GM12878 (cell line): ENCODE measurements at regions not wholly inside any gene's neighbourhood (a gene's known extent, or its start where the extent isn't known, plus 50 kb on each side); places are given as distances from the start of the nearest gene placed in this dataset.

Experiments
- KAT2A ChIP-seq: conservative IDR thresholded peaks from 2 replicates; pipeline ENCODE4 v1.6.1; 2011; ENCODE audit warnings: low read depth, low read length; ENCODE audit not compliant: control insufficient read depth
- NFYB ChIP-seq: IDR thresholded peaks from 2 replicates; pipeline ENCODE4 v1.6.1; 2011; ENCODE audit warnings: low read depth, mild to moderate bottlenecking, low read length, improper control_type of control experiment, moderate library complexity; ENCODE audit not compliant: insufficient read depth
- REST ChIP-seq: IDR thresholded peaks from 2 replicates; pipeline ENCODE4 v1.6.1; 2012; ENCODE audit warnings: mild to moderate bottlenecking, low read depth, low read length
- SP1 ChIP-seq: IDR thresholded peaks from one replicate; pipeline ENCODE4 v1.6.1; 2011; ENCODE audit warnings: low read depth, low read length
- SREBF1 ChIP-seq: IDR thresholded peaks from 2 replicates; pipeline ENCODE4 v1.6.1; 2012; ENCODE audit warnings: mild to moderate bottlenecking, low read length
- TF ChIP-seq, protein P1 (sequence below), 3 experiments: IDR thresholded peaks in 2 of 3; conservative IDR thresholded peaks in 1 of 3; 2 replicates each; pipeline ENCODE4 v1.5.1; 2011; ENCODE audit warnings: low read depth in 3 of 3, low read length in 3 of 3, mild to moderate bottlenecking in 3 of 3, control low read depth in 2 of 3, moderate library complexity in 2 of 3, inconsistent platforms in 1 of 3, mixed read lengths in 1 of 3; ENCODE audit not compliant: control insufficient read depth in 2 of 3, insufficient read depth in 1 of 3; ENCODE audit errors: extremely low read depth in 1 of 3

DNA sequence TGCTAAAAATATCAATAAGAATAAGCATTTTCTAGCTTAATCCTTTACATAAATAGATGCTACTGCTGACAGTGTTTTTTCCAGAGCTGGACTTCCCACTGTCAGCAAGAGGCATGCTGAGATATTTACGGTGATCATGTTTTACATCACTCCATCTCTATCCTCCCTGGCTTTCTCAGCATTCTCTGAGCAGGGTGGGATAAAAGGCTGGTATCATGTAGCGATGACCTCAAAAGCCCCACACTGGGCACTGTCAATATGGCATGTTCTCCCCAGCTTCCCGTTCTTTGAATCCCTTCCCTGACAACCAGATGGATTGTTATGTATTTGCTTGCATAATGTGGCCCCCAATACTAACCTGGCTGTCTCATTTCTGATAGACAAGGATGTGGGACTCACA is 83.2 kb upstream of the EPHA4 start:
- TF ChIP-seq REST (no peak), KAT2A (no peak), SP1 (no peak), NFYB (no peak), SREBF1 (no peak)
- TF ChIP-seq, protein P1, sequence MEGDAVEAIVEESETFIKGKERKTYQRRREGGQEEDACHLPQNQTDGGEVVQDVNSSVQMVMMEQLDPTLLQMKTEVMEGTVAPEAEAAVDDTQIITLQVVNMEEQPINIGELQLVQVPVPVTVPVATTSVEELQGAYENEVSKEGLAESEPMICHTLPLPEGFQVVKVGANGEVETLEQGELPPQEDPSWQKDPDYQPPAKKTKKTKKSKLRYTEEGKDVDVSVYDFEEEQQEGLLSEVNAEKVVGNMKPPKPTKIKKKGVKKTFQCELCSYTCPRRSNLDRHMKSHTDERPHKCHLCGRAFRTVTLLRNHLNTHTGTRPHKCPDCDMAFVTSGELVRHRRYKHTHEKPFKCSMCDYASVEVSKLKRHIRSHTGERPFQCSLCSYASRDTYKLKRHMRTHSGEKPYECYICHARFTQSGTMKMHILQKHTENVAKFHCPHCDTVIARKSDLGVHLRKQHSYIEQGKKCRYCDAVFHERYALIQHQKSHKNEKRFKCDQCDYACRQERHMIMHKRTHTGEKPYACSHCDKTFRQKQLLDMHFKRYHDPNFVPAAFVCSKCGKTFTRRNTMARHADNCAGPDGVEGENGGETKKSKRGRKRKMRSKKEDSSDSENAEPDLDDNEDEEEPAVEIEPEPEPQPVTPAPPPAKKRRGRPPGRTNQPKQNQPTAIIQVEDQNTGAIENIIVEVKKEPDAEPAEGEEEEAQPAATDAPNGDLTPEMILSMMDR (IDR thresholded peaks at IDR 0.05 in 2 of 3, conservative IDR thresholded peaks at IDR 0.05 in 1 of 3; ENCODE audit: control insufficient read depth in 2 of 3, extremely low read depth in 1 of 3, insufficient read depth in 1 of 3, low read depth in 3 of 3, low read length in 3 of 3), result no peak
